ENCODE measurements at regions not wholly inside any gene's neighbourhood (a gene's known extent, or its start where the extent isn't known, plus 50 kb on each side); places are given as distances from the start of the nearest gene placed in this dataset.

- TF ChIP-seq GATA2 (CRISPR knock-in tag; IDR thresholded peaks at IDR 0.05): no peak
- no peak for TF ChIP-seq FOSL2 (IDR thresholded peaks at IDR 0.05; ENCODE audit: borderline replicate concordance, low read depth)
- no peak for TF ChIP-seq YY1 (IDR thresholded peaks at IDR 0.05; ENCODE audit: low read depth)
- no peak for TF ChIP-seq JUND (IDR thresholded peaks at IDR 0.05)
- TF ChIP-seq FOXM1 (IDR thresholded peaks at IDR 0.05; ENCODE audit: low read depth): no peak
- TF ChIP-seq USF2 (IDR thresholded peaks at IDR 0.05; ENCODE audit: borderline replicate concordance, low read depth, low read length): no peak
- TF ChIP-seq REST (IDR thresholded peaks at IDR 0.05; ENCODE audit: low read depth, low read length): no peak
- TF ChIP-seq USF1 (IDR thresholded peaks at IDR 0.05; ENCODE audit: borderline replicate concordance, low read depth): no peak
- no peak for TF ChIP-seq NRF1 (IDR thresholded peaks at IDR 0.05; ENCODE audit: low read depth, low read length)
- no peaks in the 10 kb centered on the region for H3F3A ChIP-seq (replicated peaks; ENCODE audit: insufficient read depth)
- no peak for DNase-seq
- no peaks in the 10 kb centered on the region for H4K20me1 ChIP-seq (ENCODE audit: insufficient read depth)
- no peaks in the 10 kb centered on the region for H3K36me3 ChIP-seq (replicated peaks in 1 of 2; ENCODE audit: control insufficient read depth in 1 of 2, insufficient read depth in 2 of 2, low read length in 1 of 2)
- H3K27ac ChIP-seq (ENCODE audit: low read depth in 2 of 2, low read length in 1 of 2): no peak overlapping the region
- no peaks in the 10 kb centered on the region for H3K4me1 ChIP-seq (ENCODE audit: control insufficient read depth in 1 of 2, insufficient read depth in 2 of 2, low read depth in 1 of 2, low read length in 1 of 2)
- H3K9ac ChIP-seq: no peak overlapping the region
- no peak overlapping the region for H3K4me3 ChIP-seq (ENCODE audit: low read depth in 2 of 2, low read length in 1 of 2)
- H3K9me3 ChIP-seq: no peaks in the 10 kb centered on the region
- WGBS (ENCODE audit: low lambda C conversion rate): 12% methylated on average over 2 of the region's 2 CpGs
- no peaks in the 10 kb centered on the region for H3K79me2 ChIP-seq (ENCODE audit: insufficient read depth)
- POLR2A ChIA-PET: no interaction called here
- no peaks in the 10 kb centered on the region for H3K9me2 ChIP-seq
- no peak overlapping the region for H2AFZ ChIP-seq (ENCODE audit: low read depth)
- H3K4me2 ChIP-seq: no peak overlapping the region
- CTCF ChIA-PET: no interaction called here
- no peaks in the 10 kb centered on the region for H3K27me3 ChIP-seq (ENCODE audit: insufficient read depth)
Measured at GRCh38 chr3:152902141-152902669, 67.3 kb downstream of the P2RY1 start.

GRCh38 chr3:152905631-152906030, 70.7 kb downstream of the P2RY1 start:
- Histone ChIP-seq H4K20me1 (ENCODE audit: insufficient read depth) (no peaks in the 10 kb centered on the region), H3K4me1 (ENCODE audit: control insufficient read depth in 1 of 2, insufficient read depth in 2 of 2, low read depth in 1 of 2, low read length in 1 of 2) (no peaks in the 10 kb centered on the region; a peak in 1 of 4 replicates), H3K36me3 (replicated peaks in 1 of 2; ENCODE audit: control insufficient read depth in 1 of 2, insufficient read depth in 2 of 2, low read length in 1 of 2) (no peaks in the 10 kb centered on the region), H2AFZ (ENCODE audit: low read depth) (no peak overlapping the region), H3K4me3 (ENCODE audit: low read depth in 2 of 2, low read length in 1 of 2) (no peak overlapping the region), H3F3A (replicated peaks; ENCODE audit: insufficient read depth) (no peaks in the 10 kb centered on the region), H3K79me2 (ENCODE audit: insufficient read depth) (no peaks in the 10 kb centered on the region), H3K9ac (no peak overlapping the region), H3K4me2 (no peak overlapping the region), H3K27ac (ENCODE audit: low read depth in 2 of 2, low read length in 1 of 2) (no peak overlapping the region), H3K9me2 (no peaks in the 10 kb centered on the region), H3K9me3 (no peaks in the 10 kb centered on the region), H3K27me3 (ENCODE audit: insufficient read depth) (no peaks in the 10 kb centered on the region)
- POLR2A ChIA-PET: no interaction called here
- CTCF ChIA-PET: no interaction called here
- no peak for DNase-seq
- no peak for TF ChIP-seq JUND (IDR thresholded peaks at IDR 0.05)
- no peak for TF ChIP-seq PBX3 (IDR thresholded peaks at IDR 0.05)
- TF ChIP-seq NRF1 (IDR thresholded peaks at IDR 0.05; ENCODE audit: low read depth, low read length): no peak
- no peak for TF ChIP-seq FOSL2 (IDR thresholded peaks at IDR 0.05; ENCODE audit: borderline replicate concordance, low read depth)
- no peak for TF ChIP-seq POLR2AphosphoS5 (IDR thresholded peaks at IDR 0.05; ENCODE audit: low read depth, low read length)
- no peak for TF ChIP-seq SMC3 (IDR thresholded peaks at IDR 0.05; ENCODE audit: low read depth, low read length)
- TF ChIP-seq IRF3 (IDR thresholded peaks at IDR 0.05; ENCODE audit: low read depth, low read length): no peak
- TF ChIP-seq, protein P1, sequence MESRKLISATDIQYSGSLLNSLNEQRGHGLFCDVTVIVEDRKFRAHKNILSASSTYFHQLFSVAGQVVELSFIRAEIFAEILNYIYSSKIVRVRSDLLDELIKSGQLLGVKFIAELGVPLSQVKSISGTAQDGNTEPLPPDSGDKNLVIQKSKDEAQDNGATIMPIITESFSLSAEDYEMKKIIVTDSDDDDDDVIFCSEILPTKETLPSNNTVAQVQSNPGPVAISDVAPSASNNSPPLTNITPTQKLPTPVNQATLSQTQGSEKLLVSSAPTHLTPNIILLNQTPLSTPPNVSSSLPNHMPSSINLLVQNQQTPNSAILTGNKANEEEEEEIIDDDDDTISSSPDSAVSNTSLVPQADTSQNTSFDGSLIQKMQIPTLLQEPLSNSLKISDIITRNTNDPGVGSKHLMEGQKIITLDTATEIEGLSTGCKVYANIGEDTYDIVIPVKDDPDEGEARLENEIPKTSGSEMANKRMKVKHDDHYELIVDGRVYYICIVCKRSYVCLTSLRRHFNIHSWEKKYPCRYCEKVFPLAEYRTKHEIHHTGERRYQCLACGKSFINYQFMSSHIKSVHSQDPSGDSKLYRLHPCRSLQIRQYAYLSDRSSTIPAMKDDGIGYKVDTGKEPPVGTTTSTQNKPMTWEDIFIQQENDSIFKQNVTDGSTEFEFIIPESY (IDR thresholded peaks at IDR 0.05; ENCODE audit: borderline replicate concordance, low read depth): no peak
- TF ChIP-seq YY1 (IDR thresholded peaks at IDR 0.05; ENCODE audit: low read depth): no peak
- no peak for TF ChIP-seq CTCF (IDR thresholded peaks at IDR 0.05)

Data from SK-N-SH (cell line).